ENCODE measurements at regions not wholly inside any gene's neighbourhood (a gene's known extent, or its start where the extent isn't known, plus 50 kb on each side); places are given as distances from the start of the nearest gene placed in this dataset.

GRCh38 chr3:176088962-176089383 is 1108.3 kb downstream of the TBL1XR1 start:
- TF ChIP-seq, protein P1, sequence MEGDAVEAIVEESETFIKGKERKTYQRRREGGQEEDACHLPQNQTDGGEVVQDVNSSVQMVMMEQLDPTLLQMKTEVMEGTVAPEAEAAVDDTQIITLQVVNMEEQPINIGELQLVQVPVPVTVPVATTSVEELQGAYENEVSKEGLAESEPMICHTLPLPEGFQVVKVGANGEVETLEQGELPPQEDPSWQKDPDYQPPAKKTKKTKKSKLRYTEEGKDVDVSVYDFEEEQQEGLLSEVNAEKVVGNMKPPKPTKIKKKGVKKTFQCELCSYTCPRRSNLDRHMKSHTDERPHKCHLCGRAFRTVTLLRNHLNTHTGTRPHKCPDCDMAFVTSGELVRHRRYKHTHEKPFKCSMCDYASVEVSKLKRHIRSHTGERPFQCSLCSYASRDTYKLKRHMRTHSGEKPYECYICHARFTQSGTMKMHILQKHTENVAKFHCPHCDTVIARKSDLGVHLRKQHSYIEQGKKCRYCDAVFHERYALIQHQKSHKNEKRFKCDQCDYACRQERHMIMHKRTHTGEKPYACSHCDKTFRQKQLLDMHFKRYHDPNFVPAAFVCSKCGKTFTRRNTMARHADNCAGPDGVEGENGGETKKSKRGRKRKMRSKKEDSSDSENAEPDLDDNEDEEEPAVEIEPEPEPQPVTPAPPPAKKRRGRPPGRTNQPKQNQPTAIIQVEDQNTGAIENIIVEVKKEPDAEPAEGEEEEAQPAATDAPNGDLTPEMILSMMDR (IDR thresholded peaks at IDR 0.05 in 4 of 5, conservative IDR thresholded peaks at IDR 0.05 in 1 of 5), result no peak
- no peak for TF ChIP-seq POLR2A (IDR thresholded peaks at IDR 0.05)

All from gastrocnemius medialis (tissue), 4 donors.